ENCODE measurements at regions not wholly inside any gene's neighbourhood (a gene's known extent, or its start where the extent isn't known, plus 50 kb on each side); places are given as distances from the start of the nearest gene placed in this dataset.

DNA sequence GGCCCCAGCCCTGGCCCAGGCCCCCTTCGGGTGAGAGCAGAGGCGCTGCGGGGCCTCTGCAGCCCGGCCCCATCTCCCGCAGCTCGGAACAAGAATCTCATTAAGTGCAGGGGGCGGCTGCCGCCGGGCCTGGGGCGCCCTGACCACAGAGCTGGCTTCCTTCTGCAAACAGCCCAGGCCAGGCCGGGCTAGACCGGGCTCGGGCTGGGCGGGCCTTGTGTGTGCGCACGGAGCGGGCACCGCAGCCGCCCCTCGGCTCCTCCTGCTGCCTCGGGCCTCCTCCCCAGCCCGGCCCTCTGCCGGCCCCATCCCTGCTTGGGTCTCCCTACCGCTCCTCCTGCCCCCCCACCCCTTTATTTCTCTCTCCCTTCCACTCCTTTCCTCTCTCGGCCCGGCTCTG, 83.3 kb downstream of the EFNB1 start:
- Mint-ChIP-seq H3K9me3 (ENCODE audit: low read depth, unreplicated experiment) (no peaks in the 10 kb centered on the region), H3K27me3 (ENCODE audit: unreplicated experiment) (no peaks in the 10 kb centered on the region), H3K4me1 (ENCODE audit: low read depth, unreplicated experiment) (no peaks in the 10 kb centered on the region), H3K27ac (ENCODE audit: unreplicated experiment) (no peak overlapping the region), H3K36me3 (ENCODE audit: insufficient read depth, unreplicated experiment) (peaks cover 9% of the 10 kb centered on the region), H3K4me3 (ENCODE audit: low read depth, unreplicated experiment) (no peak overlapping the region)
- DNase-seq: no peak
- TF ChIP-seq, protein P1, sequence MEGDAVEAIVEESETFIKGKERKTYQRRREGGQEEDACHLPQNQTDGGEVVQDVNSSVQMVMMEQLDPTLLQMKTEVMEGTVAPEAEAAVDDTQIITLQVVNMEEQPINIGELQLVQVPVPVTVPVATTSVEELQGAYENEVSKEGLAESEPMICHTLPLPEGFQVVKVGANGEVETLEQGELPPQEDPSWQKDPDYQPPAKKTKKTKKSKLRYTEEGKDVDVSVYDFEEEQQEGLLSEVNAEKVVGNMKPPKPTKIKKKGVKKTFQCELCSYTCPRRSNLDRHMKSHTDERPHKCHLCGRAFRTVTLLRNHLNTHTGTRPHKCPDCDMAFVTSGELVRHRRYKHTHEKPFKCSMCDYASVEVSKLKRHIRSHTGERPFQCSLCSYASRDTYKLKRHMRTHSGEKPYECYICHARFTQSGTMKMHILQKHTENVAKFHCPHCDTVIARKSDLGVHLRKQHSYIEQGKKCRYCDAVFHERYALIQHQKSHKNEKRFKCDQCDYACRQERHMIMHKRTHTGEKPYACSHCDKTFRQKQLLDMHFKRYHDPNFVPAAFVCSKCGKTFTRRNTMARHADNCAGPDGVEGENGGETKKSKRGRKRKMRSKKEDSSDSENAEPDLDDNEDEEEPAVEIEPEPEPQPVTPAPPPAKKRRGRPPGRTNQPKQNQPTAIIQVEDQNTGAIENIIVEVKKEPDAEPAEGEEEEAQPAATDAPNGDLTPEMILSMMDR (IDR thresholded peaks at IDR 0.05; ENCODE audit: unreplicated experiment): no peak
- no TSS peak for BruUV-seq (replicated peaks)
- CTCF ChIA-PET: interaction anchor here (1.1 kb wide), 1 partner anchor 18 kb away, joined by 3 read pairs; no protein-coding TSS in a partner anchor
- intact Hi-C loops (cut with micrococcal nuclease; ENCODE audit: unreplicated experiment): no loop called here

DNA sequence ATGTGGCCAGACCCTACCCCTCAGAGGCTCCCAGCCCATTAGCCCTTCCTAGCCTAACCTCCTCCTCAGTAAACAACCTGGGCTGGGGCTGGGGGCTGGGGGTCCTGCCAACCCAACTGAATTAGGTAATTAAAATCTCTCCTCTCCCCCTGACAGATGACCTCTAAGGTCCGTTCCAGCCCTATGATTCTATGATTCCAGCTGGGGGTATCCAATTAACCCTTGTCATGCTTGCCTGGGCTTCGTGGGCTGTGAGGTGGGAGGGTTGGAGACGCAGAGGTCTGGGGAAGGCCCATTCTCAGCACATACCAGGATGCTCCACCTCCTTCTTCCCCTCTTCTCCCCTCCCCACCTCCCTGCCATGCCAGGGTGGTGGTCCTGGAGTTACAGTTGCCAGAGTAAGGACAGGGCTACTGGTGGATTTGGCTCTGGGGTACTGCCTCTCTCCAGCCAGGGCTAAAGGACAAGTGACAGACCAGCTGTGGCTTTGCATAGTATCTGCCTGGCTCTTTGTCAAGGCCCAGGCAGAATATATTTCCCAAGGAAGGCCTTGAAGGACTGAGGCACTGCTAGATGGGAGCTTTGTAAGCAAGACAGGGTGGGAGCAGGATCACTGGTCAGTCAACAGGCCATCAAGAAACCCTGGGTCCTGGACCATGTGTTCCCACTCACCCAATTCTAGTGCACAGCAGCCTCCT, 82.1 kb downstream of the EFNB1 start:
- Mint-ChIP-seq H3K36me3 (ENCODE audit: insufficient read depth, unreplicated experiment) (peaks cover 4% of the 10 kb centered on the region), H3K4me3 (ENCODE audit: low read depth, unreplicated experiment) (no peak overlapping the region), H3K9me3 (ENCODE audit: low read depth, unreplicated experiment) (no peaks in the 10 kb centered on the region), H3K27me3 (ENCODE audit: unreplicated experiment) (no peaks in the 10 kb centered on the region), H3K4me1 (ENCODE audit: low read depth, unreplicated experiment) (no peaks in the 10 kb centered on the region), H3K27ac (ENCODE audit: unreplicated experiment) (no peak overlapping the region)
- no TSS peak for BruUV-seq (replicated peaks)
- CTCF ChIA-PET: no interaction called here
- intact Hi-C loops (cut with micrococcal nuclease; ENCODE audit: unreplicated experiment): no loop called here
- DNase-seq: no peak
- TF ChIP-seq, protein P1 (IDR thresholded peaks at IDR 0.05; ENCODE audit: unreplicated experiment): no peak

GRCh38 chrX:68909945-68910344, 81.1 kb downstream of the EFNB1 start:
- DNase-seq: no peak
- H3K36me3 Mint-ChIP-seq (ENCODE audit: insufficient read depth, unreplicated experiment): peaks cover 4% of the 10 kb centered on the region
- no peaks in the 10 kb centered on the region for H3K4me1 Mint-ChIP-seq (ENCODE audit: low read depth, unreplicated experiment)
- TF ChIP-seq, protein P1 (IDR thresholded peaks at IDR 0.05; ENCODE audit: unreplicated experiment): no peak
- H3K27me3 Mint-ChIP-seq (ENCODE audit: unreplicated experiment): no peaks in the 10 kb centered on the region
- H3K9me3 Mint-ChIP-seq (ENCODE audit: low read depth, unreplicated experiment): no peaks in the 10 kb centered on the region
- intact Hi-C loops (cut with micrococcal nuclease; ENCODE audit: unreplicated experiment): no loop called here
- no peak overlapping the region for H3K27ac Mint-ChIP-seq (ENCODE audit: unreplicated experiment)
- CTCF ChIA-PET: no interaction called here
- no TSS peak for BruUV-seq (replicated peaks)
- no peak overlapping the region for H3K4me3 Mint-ChIP-seq (ENCODE audit: low read depth, unreplicated experiment)

GRCh38 chrX:68908071-68908470, 79.2 kb downstream of the EFNB1 start:
- Mint-ChIP-seq H3K36me3 (ENCODE audit: insufficient read depth, unreplicated experiment) (peaks cover 4% of the 10 kb centered on the region), H3K27me3 (ENCODE audit: unreplicated experiment) (no peaks in the 10 kb centered on the region), H3K4me3 (ENCODE audit: low read depth, unreplicated experiment) (no peak overlapping the region), H3K4me1 (ENCODE audit: low read depth, unreplicated experiment) (no peaks in the 10 kb centered on the region), H3K9me3 (ENCODE audit: low read depth, unreplicated experiment) (no peaks in the 10 kb centered on the region), H3K27ac (ENCODE audit: unreplicated experiment) (no peak overlapping the region)
- CTCF ChIA-PET: no interaction called here
- TF ChIP-seq, protein P1 (IDR thresholded peaks at IDR 0.05; ENCODE audit: unreplicated experiment): no peak
- DNase-seq: no peak
- intact Hi-C loops (cut with micrococcal nuclease; ENCODE audit: unreplicated experiment): no loop called here
- BruUV-seq (replicated peaks): no TSS peak
